B cell (primary cell): ENCODE measurements at regions not wholly inside any gene's neighbourhood (a gene's known extent, or its start where the extent isn't known, plus 50 kb on each side); places are given as distances from the start of the nearest gene placed in this dataset.

Source experiments
- ATAC-seq: fragments of 200-7000 bp; cut with Tn5 transposase; one replicate; pipeline ENCODE4 v1.10.0; 2021; ENCODE audit warnings: low read depth, mild to moderate bottlenecking, moderate number of reproducible peaks, moderate library complexity
- CTCF ChIA-PET: fragments of 350-600 bp; sonication (Branson Sonifier 250); formaldehyde crosslinking; loops from one replicate; lab custom pipeline; 2021; ENCODE audit warnings: antibody characterized with exemption, inconsistent platforms; lab: Charles Lee
- POLR2A ChIA-PET: fragments of 350-600 bp; sonication (Branson Sonifier 250); formaldehyde crosslinking; loops from one replicate; lab custom pipeline; 2021; ENCODE audit warnings: antibody characterized with exemption; lab: Charles Lee
- DNase-seq: peaks from one replicate; pipeline ENCODE4 v3.0.0; 2013
- H2AFZ ChIP-seq: 2 replicates; pipeline ENCODE4 v1.6.1; 2012; ENCODE audit warnings: mild to moderate bottlenecking, low read depth, low read length; ENCODE audit not compliant: insufficient read depth, poor library complexity, severe bottlenecking
- H3K27ac ChIP-seq, 2 donors: 1 replicate in 1 of 2; 2 replicates in 1 of 2; pipeline ENCODE4 v1.5.1; 2012 to 2013; ENCODE audit warnings: low read length in 2 of 2, mild to moderate bottlenecking in 2 of 2, moderate library complexity in 1 of 2
- H3K27me3 ChIP-seq, 4 experiments: fragments of 200-600 bp in 1 of 4; sonication (generic) in 1 of 4; replicated peaks in 1 of 4; 1 replicate in 2 of 4; 2 replicates in 2 of 4; pipeline versions ENCODE4 v1.6.1 to v1.7.0; 2013 to 2016; ENCODE audit warnings: low read length in 3 of 4, mild to moderate bottlenecking in 2 of 4, mixed read lengths in 1 of 4, moderate library complexity in 1 of 4; ENCODE audit not compliant: insufficient read depth in 4 of 4, control insufficient read depth in 3 of 4; ENCODE audit errors: control extremely low read depth in 1 of 4
- H3K36me3 ChIP-seq, 2 experiments: replicated peaks in 1 of 2; 1 replicate in 1 of 2; 2 replicates in 1 of 2; pipeline versions ENCODE4 v1.6.1 to v1.7.1; 2013; ENCODE audit warnings: low read length in 1 of 2; ENCODE audit not compliant: insufficient read depth in 2 of 2, control insufficient read depth in 1 of 2; ENCODE audit errors: control extremely low read depth in 1 of 2, extremely low read depth in 1 of 2
- H3K4me1 ChIP-seq, 2 donors: fragments of 200-600 bp in 1 of 2; sonication (generic) in 1 of 2; 1 replicate in 1 of 2; 2 replicates in 1 of 2; pipeline versions ENCODE4 v1.5.1 to v1.6.1; 2013 to 2017; ENCODE audit warnings: low read length in 2 of 2; ENCODE audit not compliant: control insufficient read depth in 2 of 2, insufficient read depth in 2 of 2
- H3K4me2 ChIP-seq: replicated peaks from 2 replicates; pipeline ENCODE3; 2012; ENCODE audit warnings: mild to moderate bottlenecking, low read depth, low read length; ENCODE audit not compliant: poor library complexity, severe bottlenecking
- H3K4me3 ChIP-seq, 5 experiments: fragments of 200-600 bp in 1 of 5; sonication (generic) in 1 of 5; 1 replicate in 3 of 5; 2 replicates in 2 of 5; pipeline versions ENCODE4 v1.5.1 to v1.7.0; 2011 to 2016; ENCODE audit warnings: low read length in 4 of 5, mild to moderate bottlenecking in 4 of 5, low read depth in 2 of 5, control low read depth in 1 of 5, moderate library complexity in 1 of 5; ENCODE audit not compliant: insufficient read depth in 1 of 5; ENCODE audit errors: control extremely low read depth in 1 of 5, extremely low read depth in 1 of 5
- H3K79me2 ChIP-seq: fragments of 200-600 bp; sonication (generic); one replicate; pipeline ENCODE4 v1.6.0; 2016; ENCODE audit warnings: low read length; ENCODE audit not compliant: control insufficient read depth, insufficient read depth
- H3K9ac ChIP-seq: fragments of 200-600 bp; sonication (generic); 2 replicates; pipeline ENCODE4 v1.6.1; 2017; ENCODE audit warnings: mild to moderate bottlenecking, low read length, moderate library complexity
- H3K9me3 ChIP-seq, 3 donors: one replicate each; pipeline versions ENCODE4 v1.6.1 to v1.7.1; 2013; ENCODE audit warnings: low read length in 2 of 3; ENCODE audit not compliant: control insufficient read depth in 2 of 3, insufficient read depth in 1 of 3; ENCODE audit errors: control extremely low read depth in 1 of 3
- H4K20me1 ChIP-seq: 2 replicates; pipeline ENCODE4 v1.6.0; 2012; ENCODE audit warnings: mild to moderate bottlenecking, low read length; ENCODE audit not compliant: insufficient read depth, control insufficient read depth, poor library complexity, severe bottlenecking
- H3K27ac Mint-ChIP-seq: one replicate; pipeline ENCODE4 v1.8.0; 2021; ENCODE audit warnings: mixed read lengths
- H3K27me3 Mint-ChIP-seq: one replicate; pipeline ENCODE4 v1.8.0; 2021; ENCODE audit warnings: mixed read lengths
- H3K4me1 Mint-ChIP-seq: one replicate; pipeline ENCODE4 v1.8.0; 2021; ENCODE audit warnings: mixed read lengths
- H3K4me3 Mint-ChIP-seq: one replicate; pipeline ENCODE4 v1.8.0; 2021; ENCODE audit warnings: mixed read lengths
- H3K9me3 Mint-ChIP-seq: one replicate; pipeline ENCODE4 v1.8.0; 2022; ENCODE audit warnings: mixed read lengths; ENCODE audit not compliant: insufficient read depth
- CTCF ChIP-seq: fragments of 200-600 bp; IDR thresholded peaks from one replicate; pipeline ENCODE4 v1.8.0; 2022; ENCODE audit warnings: antibody characterized with exemption, mild to moderate bottlenecking
- EZH2 ChIP-seq: IDR thresholded peaks from 2 replicates; pipeline ENCODE4 v1.6.1; 2012; ENCODE audit warnings: borderline replicate concordance, low read depth, mild to moderate bottlenecking, moderate library complexity, low read length; ENCODE audit not compliant: insufficient read depth, poor library complexity, severe bottlenecking
- WGBS: methylation state at CpG from one replicate; pipeline ENCODE4 v1.1.5; 2013; ENCODE audit warnings: missing lambda C conversion rate; ENCODE audit not compliant: insufficient coverage; 5-methylcytosine and 5-hydroxymethylcytosine counted together
- intact Hi-C: fragments of 100-400 bp; cut with micrococcal nuclease; formaldehyde crosslinking; loops from one replicate; pipeline ENCODE4 v1.10.0; 2022

GRCh38 chr2:226358688-226359087 lies 440.9 kb downstream of the IRS1 start:
- no peaks in the 10 kb centered on the region for H3K4me1 Mint-ChIP-seq
- H3K27ac Mint-ChIP-seq = no peak overlapping the region
- CTCF ChIA-PET = no interaction called here
- Histone ChIP-seq H2AFZ (no peak overlapping the region), H3K4me3 (no peak overlapping the region), H3K9ac (no peak overlapping the region), H3K27ac (no peak overlapping the region), H3K79me2 (no peaks in the 10 kb centered on the region), H3K27me3 (no peaks in the 10 kb centered on the region), H3K4me1 (no peaks in the 10 kb centered on the region), H3K4me2 (no peak overlapping the region), H3K36me3 (no peaks in the 10 kb centered on the region), H4K20me1 (no peaks in the 10 kb centered on the region), H3K9me3 (no peaks in the 10 kb centered on the region)
- DNase-seq (no peak), ATAC-seq (no peak)
- POLR2A ChIA-PET = no interaction called here
- WGBS = 100% methylated on average over 3 of the region's 5 CpGs
- peaks cover 8% of the 10 kb centered on the region for H3K27me3 Mint-ChIP-seq
- no peak overlapping the region for H3K4me3 Mint-ChIP-seq
- intact Hi-C loops = no loop called here
- H3K9me3 Mint-ChIP-seq = no peaks in the 10 kb centered on the region
- TF ChIP-seq EZH2 = no peak
- no peak for TF ChIP-seq CTCF

DNA sequence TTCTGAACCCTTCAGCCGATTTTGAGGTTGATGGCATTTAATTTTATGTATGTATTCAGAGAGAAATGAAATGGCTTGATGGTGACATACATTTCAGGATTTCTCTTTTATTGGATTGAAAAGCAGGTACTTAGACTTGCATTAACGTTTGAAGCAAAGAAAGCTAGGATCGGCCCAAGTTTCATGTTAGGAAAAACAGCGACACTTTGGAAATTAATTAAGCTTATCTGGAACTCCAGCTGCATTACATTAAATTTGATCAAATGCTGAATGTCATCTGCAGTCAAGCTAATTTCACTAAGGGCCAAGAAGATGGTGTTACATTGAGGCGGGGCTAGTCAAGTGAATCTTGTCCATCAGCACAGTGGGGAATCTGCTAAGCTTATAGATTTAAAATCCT lies 441.8 kb downstream of the IRS1 start:
- WGBS = 90% methylated on average over 4 of the region's 5 CpGs
- no peak overlapping the region for H3K4me3 Mint-ChIP-seq
- DNase-seq (no peak), ATAC-seq (no peak)
- POLR2A ChIA-PET = no interaction called here
- no peaks in the 10 kb centered on the region for H3K4me1 ChIP-seq
- no peaks in the 10 kb centered on the region for H3K4me1 Mint-ChIP-seq
- H3K27me3 Mint-ChIP-seq = peaks cover 4% of the 10 kb centered on the region
- intact Hi-C loops = no loop called here
- no peak overlapping the region for H3K4me2 ChIP-seq
- no peaks in the 10 kb centered on the region for H3K27me3 ChIP-seq
- no peaks in the 10 kb centered on the region for H3K36me3 ChIP-seq
- H4K20me1 ChIP-seq = no peaks in the 10 kb centered on the region
- CTCF ChIA-PET = no interaction called here
- no peak overlapping the region for H3K4me3 ChIP-seq
- H2AFZ ChIP-seq = no peak overlapping the region
- no peaks in the 10 kb centered on the region for H3K9me3 ChIP-seq
- H3K9me3 Mint-ChIP-seq = no peaks in the 10 kb centered on the region
- no peak overlapping the region for H3K27ac ChIP-seq
- H3K79me2 ChIP-seq = no peaks in the 10 kb centered on the region
- H3K27ac Mint-ChIP-seq = no peak overlapping the region
- TF ChIP-seq EZH2 (no peak), CTCF (no peak)
- H3K9ac ChIP-seq = no peak overlapping the region
